ENCODE measurements at regions not wholly inside any gene's neighbourhood (a gene's known extent, or its start where the extent isn't known, plus 50 kb on each side); places are given as distances from the start of the nearest gene placed in this dataset.
"Not testable (repeated sequence)": the region's sequence is repeated elsewhere in the genome, so short reads cannot be mapped to it uniquely, and the experiment has no call there.

- no peak for DNase-seq
These were observed 52.4 kb downstream of the ELAPOR2 start for GRCh38 chr7:87007038-87007437.

GRCh38 chr7:87004956-87005355 lies 54.5 kb downstream of the ELAPOR2 start:
- DNase-seq, result no peak

- DNase-seq, result no peak
These were observed 55.3 kb downstream of the ELAPOR2 start for GRCh38 chr7:87003872-87004798.

- DNase-seq, result no peak
These were observed 58.2 kb downstream of the ELAPOR2 start for GRCh38 chr7:87001214-87001613.

- no peak for DNase-seq
These were observed 59.1 kb downstream of the ELAPOR2 start for GRCh38 chr7:87000344-87000743.

- DNase-seq, result no peak
These were observed 59.7 kb downstream of the ELAPOR2 start for GRCh38 chr7:86999750-87000149.

GRCh38 chr7:86995814-86996213 lies 63.6 kb downstream of the ELAPOR2 start:
- DNase-seq, result no peak

GRCh38 chr7:86995052-86995725 lies 64.3 kb downstream of the ELAPOR2 start:
- DNase-seq, result no peak

- no peak for DNase-seq
These were observed 67.7 kb downstream of the ELAPOR2 start for GRCh38 chr7:86991771-86992191.

- DNase-seq, result no peak
These were observed 68.2 kb downstream of the ELAPOR2 start for GRCh38 chr7:86991093-86991769.

- DNase-seq, result no peak
These were observed 70.0 kb downstream of the ELAPOR2 start for GRCh38 chr7:86989407-86989806.

- not testable (repeated sequence) for DNase-seq
These were observed 71.6 kb downstream of the ELAPOR2 start for GRCh38 chr7:86987834-86988233.

- DNase-seq, result not testable (repeated sequence)
These were observed 72.1 kb downstream of the ELAPOR2 start for GRCh38 chr7:86987358-86987757.

- DNase-seq, result not testable (repeated sequence)
These were observed 74.1 kb downstream of the ELAPOR2 start for GRCh38 chr7:86985342-86985741.

GRCh38 chr7:86983654-86984053 lies 75.8 kb downstream of the ELAPOR2 start:
- not testable (repeated sequence) for DNase-seq

GRCh38 chr7:86981937-86982336 lies 77.5 kb downstream of the ELAPOR2 start:
- DNase-seq, result not testable (repeated sequence)

GRCh38 chr7:86981127-86981526 lies 78.3 kb downstream of the ELAPOR2 start:
- no peak for DNase-seq

GRCh38 chr7:86980223-86980622 lies 79.2 kb downstream of the ELAPOR2 start:
- DNase-seq, result no peak

GRCh38 chr7:86978808-86979506 lies 80.5 kb downstream of the ELAPOR2 start:
- DNase-seq, result no peak

GRCh38 chr7:86976958-86977357 lies 82.5 kb downstream of the ELAPOR2 start:
- no peak for DNase-seq

GRCh38 chr7:86975914-86976313 lies 83.5 kb downstream of the ELAPOR2 start:
- no peak for DNase-seq

GRCh38 chr7:86975449-86975848 lies 84.0 kb downstream of the ELAPOR2 start:
- no peak for DNase-seq

GRCh38 chr7:86972072-86972471 lies 87.4 kb downstream of the ELAPOR2 start:
- DNase-seq, result no peak
